ENCODE measurements at regions not wholly inside any gene's neighbourhood (a gene's known extent, or its start where the extent isn't known, plus 50 kb on each side); places are given as distances from the start of the nearest gene placed in this dataset.
"Not testable (repeated sequence)": the region's sequence is repeated elsewhere in the genome, so short reads cannot be mapped to it uniquely, and the experiment has no call there.

DNA sequence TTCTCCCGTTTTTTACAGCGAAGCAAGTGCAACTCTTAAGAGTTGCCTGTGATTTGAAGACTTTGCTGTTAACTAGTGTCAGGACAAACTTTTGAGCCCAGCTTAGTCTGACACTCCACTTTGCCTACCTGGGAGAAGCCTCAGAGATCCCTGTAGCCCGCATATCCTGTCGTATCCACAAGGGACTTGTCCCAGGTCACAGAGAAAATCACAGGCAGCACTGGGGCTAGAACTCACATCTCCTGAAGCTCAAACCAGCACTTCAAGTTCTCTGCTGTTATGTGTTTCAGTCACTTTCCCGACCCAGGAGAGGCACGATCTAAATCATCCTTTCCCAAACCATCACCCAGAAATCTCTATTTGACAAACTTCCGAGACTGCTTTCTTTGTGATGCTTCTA lies 584.5 kb downstream of the ACTL7B start:
- no peak for DNase-seq
- no peak for ATAC-seq (ENCODE audit: poor library complexity)
- intact Hi-C loops (cut with DNase I), result loop anchor here (5.0 to 10.0 kb wide), 2 partner anchors 294 to 789 kb away; no protein-coding TSS in a partner anchor

- intact Hi-C loops (cut with DNase I), result loop anchor here (5.0 to 10.0 kb wide), 2 partner anchors 294 to 788 kb away; no protein-coding TSS in a partner anchor
- ATAC-seq (ENCODE audit: poor library complexity) (no peak), DNase-seq (no peak)
These were observed 585.2 kb downstream of the ACTL7B start for GRCh38 chr9:108270561-108270960.

DNA sequence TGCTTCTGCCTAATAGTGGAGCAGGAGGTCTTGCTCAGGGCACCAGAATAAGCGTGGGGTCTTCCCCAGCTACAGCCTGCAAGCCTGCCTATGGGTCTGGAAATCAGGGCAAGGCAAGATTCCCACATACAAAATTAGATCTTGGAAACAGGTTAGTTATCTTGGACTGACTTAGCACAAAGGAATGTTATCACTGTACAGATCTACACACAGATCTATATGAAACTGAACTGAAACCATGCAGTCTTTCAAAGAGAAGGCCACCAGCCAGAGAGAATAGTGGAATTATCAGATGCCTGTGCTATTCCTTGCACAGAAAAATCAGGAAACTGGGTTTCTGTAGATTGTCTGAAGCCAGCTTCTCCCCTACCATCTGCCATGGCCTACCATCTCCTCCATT lies 585.7 kb downstream of the ACTL7B start:
- ATAC-seq (ENCODE audit: poor library complexity), result no peak
- no peak for DNase-seq
- intact Hi-C loops (cut with DNase I), result loop anchor here (5.0 to 10.0 kb wide), 2 partner anchors 295 to 788 kb away; no protein-coding TSS in a partner anchor

GRCh38 chr9:108269371-108269770 lies 586.4 kb downstream of the ACTL7B start:
- DNase-seq, result no peak
- intact Hi-C loops (cut with DNase I), result no loop called here

GRCh38 chr9:108265065-108265464 lies 590.7 kb downstream of the ACTL7B start:
- intact Hi-C loops (cut with DNase I), result no loop called here
- ATAC-seq (ENCODE audit: poor library complexity), result no peak
- DNase-seq, result no peak

More at GRCh38 chr9:108269371-108269770, 586.4 kb downstream of the ACTL7B start:
- ATAC-seq (ENCODE audit: poor library complexity), result no peak

GRCh38 chr9:108264093-108264492 lies 591.7 kb downstream of the ACTL7B start:
- DNase-seq, result no peak
- intact Hi-C loops (cut with DNase I), result no loop called here
- ATAC-seq (ENCODE audit: poor library complexity), result no peak

- no peak for ATAC-seq (ENCODE audit: poor library complexity)
- no peak for DNase-seq
- intact Hi-C loops (cut with DNase I), result no loop called here
These were observed 593.0 kb downstream of the ACTL7B start for GRCh38 chr9:108262836-108263235.

GRCh38 chr9:108259917-108260675 lies 595.7 kb downstream of the ACTL7B start:
- intact Hi-C loops (cut with DNase I), result no loop called here
- DNase-seq (no peak), ATAC-seq (ENCODE audit: poor library complexity) (no peak)

- DNase-seq, result no peak
- intact Hi-C loops (cut with DNase I), result no loop called here
- ATAC-seq (ENCODE audit: poor library complexity), result no peak
These were observed 597.1 kb downstream of the ACTL7B start for GRCh38 chr9:108258640-108259039.

GRCh38 chr9:108257382-108257781 lies 598.4 kb downstream of the ACTL7B start:
- intact Hi-C loops (cut with DNase I), result no loop called here
- DNase-seq, result no peak
- no peak for ATAC-seq (ENCODE audit: poor library complexity)

DNA sequence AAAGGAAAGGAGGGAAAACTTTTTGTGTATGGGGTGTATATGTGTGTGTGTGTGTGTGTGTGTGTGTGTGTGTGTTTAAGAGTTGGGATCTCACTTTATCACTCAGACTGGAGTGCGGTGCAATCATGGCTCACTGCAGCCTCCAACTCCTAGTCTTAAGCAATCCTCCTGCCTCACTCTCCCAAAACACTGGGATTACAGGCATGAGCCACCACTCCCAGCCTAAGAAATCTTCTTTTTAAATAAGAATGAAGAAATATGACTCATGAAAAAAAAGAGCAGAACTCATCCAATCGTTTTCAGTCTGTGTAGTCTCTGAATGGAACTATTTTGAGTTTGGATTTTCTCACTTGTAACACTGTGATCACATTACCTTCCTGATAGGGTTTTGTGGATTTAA lies 601.5 kb downstream of the ACTL7B start:
- ATAC-seq (ENCODE audit: poor library complexity) (no peak), DNase-seq (no peak)
- intact Hi-C loops (cut with DNase I), result no loop called here

DNA sequence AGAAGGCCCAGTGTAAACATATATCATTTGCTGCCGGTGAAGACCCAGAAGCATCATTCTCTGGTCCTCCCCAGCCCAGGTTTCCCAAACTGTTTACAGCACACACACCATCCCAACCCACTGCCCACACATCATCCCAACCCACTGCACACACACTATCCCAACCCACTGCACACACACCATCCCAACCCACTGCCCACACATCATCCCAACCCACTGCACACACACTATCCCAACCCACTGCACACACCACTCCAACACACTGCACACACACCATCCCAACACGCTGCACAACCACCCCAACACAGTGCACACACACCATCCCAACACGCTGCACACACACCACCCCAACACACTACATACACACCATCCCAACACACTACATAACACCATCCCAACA lies 608.4 kb downstream of the ACTL7B start:
- DNase-seq; ATAC-seq (ENCODE audit: poor library complexity); intact Hi-C loops (cut with DNase I): not testable (repeated sequence)

DNA sequence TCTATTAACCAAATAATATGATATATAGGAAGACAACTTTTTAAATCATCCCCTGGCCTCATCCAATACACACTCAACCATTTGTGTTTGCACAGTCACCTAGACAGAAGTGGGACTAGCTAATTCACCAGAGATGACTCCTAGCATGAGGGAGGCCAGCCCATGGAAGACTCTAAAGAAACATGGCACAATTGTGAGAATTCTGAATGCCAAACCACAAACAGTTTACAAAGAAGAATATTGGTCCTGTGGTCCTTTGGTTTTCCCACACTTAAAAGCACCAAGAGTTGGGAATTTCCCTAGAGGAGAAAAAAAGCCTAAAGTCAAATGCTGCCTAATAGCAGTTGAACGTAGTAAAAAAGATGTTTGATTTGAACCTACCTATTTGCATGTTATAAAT lies 609.9 kb downstream of the ACTL7B start:
- intact Hi-C loops (cut with DNase I), result no loop called here
- no peak for ATAC-seq (ENCODE audit: poor library complexity)
- DNase-seq, result no peak

DNA sequence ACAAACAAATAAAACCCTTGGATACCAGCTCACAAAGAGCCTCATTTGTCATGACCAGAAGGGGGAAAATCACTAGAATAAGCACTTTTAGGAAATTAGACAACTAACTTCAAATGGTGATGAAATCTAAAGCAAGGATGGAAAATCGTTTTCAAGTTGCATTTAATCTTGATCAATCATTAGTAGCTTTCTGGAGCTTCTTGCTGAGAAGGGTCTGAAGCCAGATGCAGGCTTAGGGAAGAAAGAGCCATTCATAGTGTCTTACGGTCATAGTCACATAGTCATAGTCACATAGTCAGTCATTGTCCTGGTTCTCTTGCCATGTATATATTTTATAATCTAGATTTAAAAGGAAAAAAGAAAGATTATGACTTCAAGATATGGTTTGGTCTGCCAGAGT lies 610.5 kb downstream of the ACTL7B start:
- no peak for ATAC-seq (ENCODE audit: poor library complexity)
- DNase-seq, result no peak
- intact Hi-C loops (cut with DNase I), result no loop called here

DNA sequence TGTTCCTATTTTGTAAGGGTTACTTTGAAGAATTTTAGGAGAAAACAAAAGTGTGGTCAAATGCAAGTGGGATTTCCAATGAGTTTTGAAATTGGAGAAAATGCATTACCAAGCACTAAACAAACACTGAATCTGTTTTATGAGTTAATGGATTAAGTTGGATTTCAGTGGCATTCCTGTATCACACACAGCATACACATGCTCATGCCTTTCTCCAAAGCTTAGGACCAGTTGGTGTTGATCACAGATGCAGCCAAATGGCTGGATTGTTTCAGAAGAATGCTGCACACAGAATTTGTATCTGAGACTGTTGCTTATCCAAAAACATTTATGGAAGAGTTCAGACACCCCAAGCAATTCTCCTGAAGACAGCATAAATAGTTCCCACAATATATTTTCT lies 611.1 kb downstream of the ACTL7B start:
- ATAC-seq (ENCODE audit: poor library complexity), result no peak
- DNase-seq, result no peak
- intact Hi-C loops (cut with DNase I), result no loop called here

- intact Hi-C loops (cut with DNase I), result no loop called here
- no peak for ATAC-seq (ENCODE audit: poor library complexity)
- DNase-seq, result no peak
These were observed 614.3 kb downstream of the ACTL7B start for GRCh38 chr9:108241384-108242073.

DNA sequence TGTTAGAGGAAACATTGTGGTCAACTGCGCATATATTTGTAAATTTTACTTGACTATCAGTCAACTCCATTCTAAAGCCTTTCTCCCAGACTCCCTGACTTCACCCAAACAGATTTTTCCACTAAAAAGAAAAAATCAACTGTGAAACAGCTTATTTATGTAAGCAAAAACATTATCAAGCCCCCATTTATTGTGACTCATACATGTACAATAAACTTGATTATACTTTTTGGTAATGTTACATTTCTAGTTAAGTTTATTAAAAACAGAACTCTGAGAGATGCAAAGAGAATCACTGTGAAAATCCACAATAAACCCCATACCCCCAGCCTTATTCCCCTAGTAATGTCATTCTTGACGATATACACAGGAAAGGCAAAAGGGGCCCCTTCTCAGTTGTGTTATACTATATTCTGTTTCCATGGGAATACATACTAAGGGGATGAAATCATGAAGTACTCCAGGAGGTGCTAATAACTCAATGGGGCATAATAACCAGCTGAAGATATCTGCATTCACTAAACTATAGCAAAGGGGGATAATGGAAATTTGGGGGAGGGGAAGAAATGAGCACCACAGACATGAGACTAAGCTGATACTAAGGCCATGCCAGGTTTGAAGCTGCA lies 616.0 kb downstream of the ACTL7B start:
- intact Hi-C loops (cut with DNase I), result no loop called here
- DNase-seq, result no peak
- no peak for ATAC-seq (ENCODE audit: poor library complexity)

DNA sequence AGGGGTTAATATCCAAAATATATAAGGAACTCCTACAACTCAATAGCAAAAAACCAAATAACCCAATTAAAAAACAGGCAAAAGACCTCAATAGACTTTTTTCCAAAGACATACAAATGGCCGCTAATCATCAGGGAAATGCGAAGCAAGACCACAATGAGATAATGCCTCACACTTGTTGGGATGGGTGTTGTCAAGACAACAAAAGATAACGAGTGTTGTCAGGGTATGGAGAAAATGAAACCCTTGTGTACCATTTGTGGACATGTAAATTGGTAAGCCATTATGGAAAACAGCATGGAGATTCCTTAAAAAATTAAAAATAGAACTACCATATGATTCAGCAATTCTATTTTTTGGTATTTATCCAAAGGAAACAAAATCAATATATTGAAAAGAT lies 620.2 kb downstream of the ACTL7B start:
- intact Hi-C loops (cut with DNase I), result no loop called here
- ATAC-seq (ENCODE audit: poor library complexity) (no peak), DNase-seq (no peak)

- intact Hi-C loops (cut with DNase I), result no loop called here
- DNase-seq, result no peak
- ATAC-seq (ENCODE audit: poor library complexity), result no peak
These were observed 621.0 kb downstream of the ACTL7B start for GRCh38 chr9:108234811-108235210.
